Progenitor cell of endocrine pancreas (in vitro differentiated cells): ENCODE measurements at regions not wholly inside any gene's neighbourhood (a gene's known extent, or its start where the extent isn't known, plus 50 kb on each side); places are given as distances from the start of the nearest gene placed in this dataset.

Experiments
- DNase-seq: peaks from one replicate; pipeline ENCODE4 v3.0.0; 2021; ENCODE audit warnings: low spot score; ENCODE audit not compliant: unreplicated experiment
- H3K27ac Mint-ChIP-seq: 2 replicates; pipeline ENCODE4 v1.8.0; 2021; ENCODE audit warnings: mild to moderate bottlenecking, moderate library complexity, mixed read lengths
- H3K27me3 Mint-ChIP-seq: 2 replicates; pipeline ENCODE4 v1.8.0; 2021; ENCODE audit warnings: mixed read lengths
- H3K36me3 Mint-ChIP-seq: 2 replicates; pipeline ENCODE4 v1.8.0; 2022; ENCODE audit warnings: mixed read lengths; ENCODE audit not compliant: insufficient read depth
- H3K4me1 Mint-ChIP-seq: 2 replicates; pipeline ENCODE4 v1.8.0; 2021; ENCODE audit warnings: low read depth, mixed read lengths
- H3K4me3 Mint-ChIP-seq: 2 replicates; pipeline ENCODE4 v1.8.0; 2021; ENCODE audit warnings: low read depth, mild to moderate bottlenecking, moderate library complexity, mixed read lengths
- H3K9me3 Mint-ChIP-seq: 2 replicates; pipeline ENCODE4 v1.8.0; 2021; ENCODE audit warnings: low read depth, mixed read lengths
- CTCF ChIP-seq: fragments of 200-600 bp; sonication (generic); IDR thresholded peaks from one replicate; pipeline ENCODE4 v1.5.0; 2021; ENCODE audit warnings: antibody characterized with exemption, mild to moderate bottlenecking; ENCODE audit not compliant: unreplicated experiment

GRCh38 chr10:78288663-78289062 lies 255.0 kb downstream of the RPS24 start:
- Mint-ChIP-seq H3K4me1 (peaks cover 53% of the 10 kb centered on the region), H3K9me3 (no peaks in the 10 kb centered on the region), H3K27me3 (peaks cover 8% of the 10 kb centered on the region), H3K27ac (no peak overlapping the region), H3K36me3 (no peaks in the 10 kb centered on the region), H3K4me3 (no peak overlapping the region)
- DNase-seq: no peak
- TF ChIP-seq CTCF: no peak

GRCh38 chr10:78290131-78290750 lies 256.6 kb downstream of the RPS24 start:
- H3K4me1 Mint-ChIP-seq: peaks cover 49% of the 10 kb centered on the region
- H3K36me3 Mint-ChIP-seq: no peaks in the 10 kb centered on the region
- H3K9me3 Mint-ChIP-seq: no peaks in the 10 kb centered on the region
- H3K4me3 Mint-ChIP-seq: no peak overlapping the region
- TF ChIP-seq CTCF: peak; percentile 18
- no peak overlapping the region for H3K27ac Mint-ChIP-seq
- DNase-seq: no peak
- peaks cover 8% of the 10 kb centered on the region for H3K27me3 Mint-ChIP-seq

- Mint-ChIP-seq H3K27ac (no peak overlapping the region), H3K27me3 (peaks cover 8% of the 10 kb centered on the region), H3K4me1 (peaks cover 52% of the 10 kb centered on the region), H3K36me3 (no peaks in the 10 kb centered on the region), H3K4me3 (no peak overlapping the region), H3K9me3 (no peaks in the 10 kb centered on the region)
- no peak for TF ChIP-seq CTCF
- DNase-seq: no peak
Observed at GRCh38 chr10:78291722-78292121, 258.1 kb downstream of the RPS24 start.

- peak overlapping the region; percentile 79 for H3K27ac Mint-ChIP-seq
- no peaks in the 10 kb centered on the region for H3K36me3 Mint-ChIP-seq
- peaks cover 8% of the 10 kb centered on the region for H3K27me3 Mint-ChIP-seq
- H3K4me3 Mint-ChIP-seq: no peak overlapping the region
- H3K9me3 Mint-ChIP-seq: no peaks in the 10 kb centered on the region
- no peak for TF ChIP-seq CTCF
- peaks cover 46% of the 10 kb centered on the region for H3K4me1 Mint-ChIP-seq
- no peak for DNase-seq
Observed at GRCh38 chr10:78292250-78292981, 258.8 kb downstream of the RPS24 start.

DNA sequence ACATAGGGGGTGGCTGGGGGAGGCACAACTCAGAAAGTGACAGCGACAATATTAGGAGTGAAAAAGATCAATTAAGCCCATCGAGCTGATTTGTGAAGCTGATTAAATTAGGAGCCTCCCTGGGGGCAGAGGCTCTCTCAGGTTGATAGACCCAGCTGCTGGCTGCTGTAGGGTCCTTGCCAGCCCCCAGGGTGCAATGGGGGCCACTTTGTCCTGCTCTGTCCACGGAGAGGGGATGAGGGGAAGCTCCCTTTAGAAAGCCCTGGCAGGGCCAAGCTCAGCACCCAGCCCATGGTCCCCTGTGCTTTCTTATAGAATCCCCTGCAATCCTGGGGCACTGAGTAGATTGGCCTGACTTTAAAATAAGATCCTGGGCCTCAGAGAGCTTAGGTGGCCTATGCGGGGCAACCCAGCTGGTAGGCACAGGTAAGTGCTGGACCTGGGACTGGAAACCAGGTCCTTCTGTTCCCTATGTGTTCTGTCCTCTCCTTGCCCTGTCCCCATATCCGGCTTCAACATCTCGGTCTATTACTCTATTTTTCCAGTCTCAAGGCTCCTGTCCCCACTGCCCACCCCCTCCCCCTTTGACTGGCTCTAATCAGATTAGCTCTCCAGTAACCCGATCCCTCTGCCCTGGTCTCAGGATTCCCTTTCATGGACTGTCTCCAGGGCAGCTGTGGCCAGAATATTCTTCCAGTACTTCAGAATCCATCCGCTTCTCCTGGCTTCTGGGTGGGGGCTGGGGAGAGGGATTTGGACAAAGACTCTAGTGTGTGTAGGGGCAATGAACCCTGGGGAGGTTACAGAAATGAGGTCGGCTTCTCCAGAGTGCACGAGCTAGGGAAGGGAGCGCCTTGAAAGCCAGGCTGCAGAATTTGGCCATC lies 259.6 kb downstream of the RPS24 start:
- Mint-ChIP-seq H3K4me1 (peaks cover 40% of the 10 kb centered on the region), H3K9me3 (no peaks in the 10 kb centered on the region), H3K36me3 (no peaks in the 10 kb centered on the region), H3K27ac (peak overlapping the region; percentile 91), H3K27me3 (peaks cover 8% of the 10 kb centered on the region), H3K4me3 (peak overlapping the region; percentile 56)
- DNase-seq: no peak
- TF ChIP-seq CTCF: no peak
